IPS DF 4.7 (cell line): ENCODE measurements at regions not wholly inside any gene's neighbourhood (a gene's known extent, or its start where the extent isn't known, plus 50 kb on each side); places are given as distances from the start of the nearest gene placed in this dataset.

ENCODE experiments used
- DNase-seq: peaks from one replicate; pipeline ENCODE4 v3.0.0-alpha.2; 2013; ENCODE audit warnings: low spot score; ENCODE audit errors: extremely low read depth

GRCh38 chr22:23522623-23523251 lies 57.4 kb downstream of the IGLL1 start:
- DNase-seq = no peak

- no peak for DNase-seq
Observed at GRCh38 chr22:23521441-23522113, 58.5 kb downstream of the IGLL1 start.

GRCh38 chr22:23520863-23521440 lies 59.1 kb downstream of the IGLL1 start:
- DNase-seq = no peak

GRCh38 chr22:23519442-23520157 lies 60.5 kb downstream of the IGLL1 start:
- no peak for DNase-seq

GRCh38 chr22:23518376-23519187 lies 61.5 kb downstream of the IGLL1 start:
- no peak for DNase-seq

- DNase-seq = no peak
Observed at GRCh38 chr22:23517804-23518375, 62.2 kb downstream of the IGLL1 start.

- no peak for DNase-seq
Observed at GRCh38 chr22:23516304-23516703, 63.8 kb downstream of the IGLL1 start.

GRCh38 chr22:23514322-23515038 lies 65.6 kb downstream of the IGLL1 start:
- no peak for DNase-seq

- no peak for DNase-seq
Observed at GRCh38 chr22:23513705-23514104, 66.4 kb downstream of the IGLL1 start.

GRCh38 chr22:23513133-23513532 lies 67.0 kb downstream of the IGLL1 start:
- no peak for DNase-seq

GRCh38 chr22:23512721-23513120 lies 67.4 kb downstream of the IGLL1 start:
- no peak for DNase-seq

- DNase-seq = no peak
Observed at GRCh38 chr22:23512348-23512705, 67.8 kb downstream of the IGLL1 start.

GRCh38 chr22:23511627-23512347 lies 68.3 kb downstream of the IGLL1 start:
- DNase-seq = no peak

GRCh38 chr22:23509571-23510302 lies 70.4 kb downstream of the IGLL1 start:
- DNase-seq = no peak

- no peak for DNase-seq
Observed at GRCh38 chr22:23504516-23504915, 75.6 kb downstream of the IGLL1 start.

- no peak for DNase-seq
Observed at GRCh38 chr22:23503736-23504440, 76.2 kb downstream of the IGLL1 start.

GRCh38 chr22:23503142-23503541 lies 76.9 kb downstream of the IGLL1 start:
- DNase-seq = no peak

- no peak for DNase-seq
Observed at GRCh38 chr22:23501708-23502107, 78.4 kb downstream of the IGLL1 start.

- DNase-seq = no peak
Observed at GRCh38 chr22:23501261-23501619, 78.8 kb downstream of the IGLL1 start.
